H1 (cell line): ENCODE measurements at regions not wholly inside any gene's neighbourhood (a gene's known extent, or its start where the extent isn't known, plus 50 kb on each side); places are given as distances from the start of the nearest gene placed in this dataset.

Experiments used
- CTCF ChIA-PET: fragments of 300-600 bp; sonication (Branson Sonifier 250); formaldehyde crosslinking; loops from one replicate; lab custom pipeline; 2021; ENCODE audit not compliant: partially characterized antibody; lab: Charles Lee
- POLR2A ChIA-PET: fragments of 300-600 bp; sonication (Branson Sonifier 250); formaldehyde crosslinking; loops from one replicate; lab custom pipeline; 2021; ENCODE audit warnings: inconsistent platforms; ENCODE audit not compliant: partially characterized antibody; lab: Charles Lee
- DNase-seq, 2 experiments: peaks; one replicate each; pipeline versions ENCODE4 v3.0.0 to v3.0.0-alpha.2; 2010 to 2022; ENCODE audit warnings: low spot score in 2 of 2, low read depth in 1 of 2, mixed read lengths in 1 of 2
- FAIRE-seq: peaks from 2 replicates; lab custom pipeline; 2011; peaks lifted over from hg19 to GRCh38; lab: Jason Lieb, UNC
- H2AFZ ChIP-seq: 2 replicates; pipeline ENCODE4 v1.8.1; 2012; ENCODE audit warnings: low read length, inconsistent platforms
- H2AK5ac ChIP-seq: 2 replicates; pipeline ENCODE4 v1.6.1; 2013; ENCODE audit warnings: low read depth, low read length
- H2BK120ac ChIP-seq: replicated peaks from 2 replicates; pipeline ENCODE3; 2013; ENCODE audit warnings: low read depth, low read length, inconsistent platforms
- H2BK12ac ChIP-seq: 2 replicates; pipeline ENCODE4 v1.6.1; 2013; ENCODE audit warnings: low read depth, low read length
- H2BK15ac ChIP-seq: 2 replicates; pipeline ENCODE4 v1.6.1; 2013; ENCODE audit warnings: low read length
- H2BK20ac ChIP-seq: 2 replicates; pipeline ENCODE4 v1.6.1; 2013; ENCODE audit warnings: low read length
- H2BK5ac ChIP-seq: 2 replicates; pipeline ENCODE4 v1.6.1; 2013; ENCODE audit warnings: low read depth, low read length
- H3K14ac ChIP-seq: 2 replicates; pipeline ENCODE4 v1.6.1; 2013; ENCODE audit warnings: inconsistent platforms; ENCODE audit not compliant: insufficient read length
- H3K18ac ChIP-seq: 2 replicates; pipeline ENCODE4 v1.6.1; 2013; ENCODE audit warnings: low read length; ENCODE audit errors: extremely low read depth
- H3K23ac ChIP-seq: 2 replicates; pipeline ENCODE4 v1.6.1; 2013; ENCODE audit warnings: inconsistent platforms; ENCODE audit not compliant: insufficient read length
- H3K23me2 ChIP-seq: 2 replicates; pipeline ENCODE4 v1.6.1; 2013; ENCODE audit warnings: low read depth, low read length
- H3K27ac ChIP-seq: 2 replicates; pipeline ENCODE4 v1.6.1; 2011; ENCODE audit warnings: low read depth, low read length, inconsistent platforms
- H3K27me3 ChIP-seq, 4 experiments: replicated peaks in 1 of 4; 1 replicate in 1 of 4; 2 replicates in 3 of 4; pipeline versions ENCODE4 v1.6.1 to v1.8.1; 2011 to 2013; ENCODE audit warnings: low read length in 3 of 4, mild to moderate bottlenecking in 3 of 4, inconsistent platforms in 2 of 4, mixed read lengths in 2 of 4, moderate library complexity in 1 of 4; ENCODE audit not compliant: control insufficient read depth in 3 of 4, insufficient read depth in 3 of 4; ENCODE audit errors: extremely low read depth in 1 of 4
- H3K36me3 ChIP-seq, 4 experiments: 2 replicates each; pipeline versions ENCODE4 v1.6.1 to v1.8.1; 2011 to 2013; ENCODE audit warnings: mild to moderate bottlenecking in 4 of 4, low read length in 3 of 4, moderate library complexity in 2 of 4, control low read depth in 1 of 4, inconsistent platforms in 1 of 4; ENCODE audit not compliant: insufficient read depth in 4 of 4, control insufficient read depth in 2 of 4
- H3K4ac ChIP-seq: replicated peaks from 2 replicates; pipeline ENCODE3; 2013; ENCODE audit warnings: low read length, low read depth, mixed read lengths, inconsistent platforms; ENCODE audit not compliant: insufficient read length
- H3K4me1 ChIP-seq, 4 experiments: replicated peaks in 1 of 4; 1 replicate in 1 of 4; 2 replicates in 3 of 4; pipeline versions ENCODE4 v1.6.1 to v1.8.1; 2011 to 2013; ENCODE audit warnings: low read length in 3 of 4, inconsistent platforms in 2 of 4, mixed read lengths in 1 of 4; ENCODE audit not compliant: insufficient read depth in 4 of 4, control insufficient read depth in 3 of 4
- H3K4me2 ChIP-seq, 2 experiments: 2 replicates each; pipeline versions ENCODE4 v1.6.1 to v1.8.1; 2011 to 2013; ENCODE audit warnings: low read depth in 2 of 2, low read length in 2 of 2, control low read depth in 1 of 2, inconsistent platforms in 1 of 2, mild to moderate bottlenecking in 1 of 2; ENCODE audit not compliant: insufficient read depth in 1 of 2
- H3K4me3 ChIP-seq, 4 experiments: fragments of 200-600, 300-600 bp in 1 of 4; sonication (generic), shearing (Covaris generic), sonication (Bioruptor Twin) in 1 of 4; 2 replicates each; pipeline versions ENCODE4 v1.5.1 to v1.8.1; 2011 to 2016; ENCODE audit warnings: low read length in 4 of 4, low read depth in 3 of 4, control low read depth in 2 of 4, inconsistent platforms in 2 of 4, mild to moderate bottlenecking in 2 of 4, mixed read lengths in 1 of 4, moderate library complexity in 1 of 4; ENCODE audit not compliant: insufficient read depth in 2 of 4; ENCODE audit errors: extremely low read depth in 1 of 4
- H3K56ac ChIP-seq: replicated peaks from 2 replicates; pipeline ENCODE3; 2013; ENCODE audit warnings: low read depth, mild to moderate bottlenecking, mixed read lengths, low read length, inconsistent platforms; ENCODE audit not compliant: insufficient read length
- H3K79me1 ChIP-seq: 2 replicates; pipeline ENCODE4 v1.6.1; 2013; ENCODE audit warnings: low read depth, low read length, control low read depth
- H3K79me2 ChIP-seq, 2 experiments: 2 replicates each; pipeline versions ENCODE4 v1.6.1 to v1.8.1; 2012 to 2013; ENCODE audit warnings: low read length in 2 of 2, mild to moderate bottlenecking in 2 of 2, inconsistent platforms in 1 of 2; ENCODE audit not compliant: insufficient read depth in 2 of 2, control insufficient read depth in 1 of 2
- H3K9ac ChIP-seq, 4 experiments: replicated peaks in 1 of 4; 1 replicate in 1 of 4; 2 replicates in 3 of 4; pipeline versions ENCODE4 v1.6.1 to v1.8.1; 2011 to 2013; ENCODE audit warnings: low read depth in 3 of 4, low read length in 3 of 4, control low read depth in 2 of 4, mild to moderate bottlenecking in 2 of 4, moderate library complexity in 2 of 4, inconsistent platforms in 1 of 4; ENCODE audit errors: extremely low read depth in 1 of 4
- H3K9me3 ChIP-seq, 2 experiments: 2 replicates each; pipeline versions ENCODE4 v1.6.1 to v1.8.1; 2012 to 2013; ENCODE audit warnings: mild to moderate bottlenecking in 2 of 2, moderate library complexity in 2 of 2, control low read depth in 1 of 2, inconsistent platforms in 1 of 2, low read depth in 1 of 2, low read length in 1 of 2, mixed read lengths in 1 of 2; ENCODE audit not compliant: insufficient read depth in 2 of 2
- H4K20me1 ChIP-seq, 2 experiments: replicated peaks in 1 of 2; 2 replicates each; pipeline versions ENCODE3 to v1.8.1; 2011 to 2013; ENCODE audit warnings: inconsistent platforms in 2 of 2, low read length in 2 of 2, mild to moderate bottlenecking in 1 of 2; ENCODE audit not compliant: insufficient read depth in 2 of 2, control insufficient read depth in 1 of 2
- H4K5ac ChIP-seq: 2 replicates; pipeline ENCODE4 v1.6.1; 2013; ENCODE audit warnings: low read length, low read depth, mixed read lengths, inconsistent platforms; ENCODE audit not compliant: insufficient read length
- H4K8ac ChIP-seq: 2 replicates; pipeline ENCODE4 v1.8.0; 2013; ENCODE audit warnings: mild to moderate bottlenecking, moderate library complexity, low read length, inconsistent platforms; ENCODE audit not compliant: insufficient read depth; ENCODE audit errors: extremely low read depth
- H4K91ac ChIP-seq: replicated peaks from 2 replicates; pipeline ENCODE3; 2013; ENCODE audit warnings: low read length, mixed read lengths, inconsistent platforms; ENCODE audit not compliant: insufficient read length
- CBX8 ChIP-seq: fragments of 300-800, 300-1000 bp; sonication (generic); IDR thresholded peaks from 2 replicates; pipeline ENCODE4 v1.7.1; 2016; ENCODE audit warnings: low read depth, low read length, borderline replicate concordance
- CHD1 ChIP-seq: IDR thresholded peaks from 2 replicates; pipeline ENCODE4 v1.6.1; 2012; ENCODE audit warnings: low read depth, low read length, improper control_type of control experiment
- CHD2 ChIP-seq: IDR thresholded peaks from 2 replicates; pipeline ENCODE4 v1.6.1; 2012; ENCODE audit warnings: low read length, improper control_type of control experiment
- GABPA ChIP-seq: IDR thresholded peaks from 2 replicates; pipeline ENCODE4 v1.6.1; 2011; ENCODE audit warnings: mild to moderate bottlenecking, low read length, moderate library complexity, borderline replicate concordance; ENCODE audit not compliant: insufficient read depth
- GTF2F1 ChIP-seq: IDR thresholded peaks from 2 replicates; pipeline ENCODE4 v1.6.1; 2012; ENCODE audit warnings: low read depth, low read length, improper control_type of control experiment, borderline replicate concordance
- PHF8 ChIP-seq: fragments of 200-600 bp; sonication (generic); conservative IDR thresholded peaks from 2 replicates; pipeline ENCODE4 v1.7.1; 2012; ENCODE audit warnings: low read depth, mild to moderate bottlenecking, inconsistent platforms, low read length, moderate library complexity
- POLR2AphosphoS5 ChIP-seq: IDR thresholded peaks from 2 replicates; pipeline ENCODE4 v1.6.1; 2011; ENCODE audit warnings: low read depth, low read length
- RNF2 ChIP-seq: fragments of 200-900, 300-1000 bp; sonication (generic); IDR thresholded peaks from 2 replicates; pipeline ENCODE4 v1.7.1; 2016; ENCODE audit warnings: borderline replicate concordance, low read depth, mild to moderate bottlenecking, antibody characterized with exemption, low read length; ENCODE audit not compliant: poor library complexity, severe bottlenecking; ENCODE audit errors: missing control alignments
- SIN3A ChIP-seq, 2 experiments: IDR thresholded peaks in 1 of 2; conservative IDR thresholded peaks in 1 of 2; 2 replicates each; pipeline ENCODE4 v1.6.1; 2011 to 2012; ENCODE audit warnings: low read length in 2 of 2, improper control_type of control experiment in 1 of 2, low read depth in 1 of 2, mild to moderate bottlenecking in 1 of 2
- SIRT6 ChIP-seq: IDR thresholded peaks from one replicate; pipeline ENCODE4 v1.7.1; 2012; ENCODE audit warnings: low read length, inconsistent platforms
- SP4 ChIP-seq: IDR thresholded peaks from 2 replicates; pipeline ENCODE4 v1.6.1; 2012; ENCODE audit warnings: low read length, inconsistent platforms
- WGBS, 2 experiments: shearing (Covaris generic) in 1 of 2; methylation state at CpG; one replicate each; pipeline versions ENCODE4 v1.1.6 to v1.1.7; 2013 to 2015; ENCODE audit warnings: low lambda C conversion rate in 2 of 2, mixed read lengths in 2 of 2, inconsistent platforms in 1 of 2, low coverage in 1 of 2, missing lambda C conversion rate in 1 of 2; ENCODE audit not compliant: insufficient replicate concordance in 2 of 2, insufficient coverage in 1 of 2, insufficient read length in 1 of 2; ENCODE audit errors: extremely low coverage in 1 of 2, missing lambda C conversion rate in 1 of 2; 5-methylcytosine and 5-hydroxymethylcytosine counted together
- TF ChIP-seq, protein P1 (sequence below), 3 experiments: IDR thresholded peaks; 1 replicate in 2 of 3; 2 replicates in 1 of 3; pipeline versions ENCODE4 v1.5.1 to v1.6.1; 2011; ENCODE audit warnings: low read length in 3 of 3, mild to moderate bottlenecking in 3 of 3, inconsistent platforms in 2 of 3, low read depth in 1 of 3, moderate library complexity in 1 of 3; ENCODE audit not compliant: insufficient read depth in 1 of 3; ENCODE audit errors: control extremely low read depth in 1 of 3

DNA sequence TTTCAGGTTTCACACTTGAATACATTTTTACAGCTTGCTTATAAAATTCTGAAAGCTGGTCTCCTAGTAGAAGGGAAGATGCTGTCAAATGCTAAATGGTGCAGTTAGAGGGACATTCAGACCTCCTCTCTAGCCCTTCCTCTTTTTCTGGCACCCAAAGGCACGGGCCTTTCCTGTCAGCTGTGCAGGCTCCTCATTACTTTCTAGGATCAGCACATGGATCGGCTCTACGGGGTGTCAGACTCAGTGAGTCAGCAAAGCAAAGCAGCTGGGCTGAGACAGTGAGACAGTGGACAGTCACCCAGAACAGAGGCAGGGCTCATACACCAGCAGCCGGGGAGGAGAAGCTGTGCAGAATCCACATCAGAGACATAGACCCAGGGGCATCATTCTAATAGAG is 80.0 kb upstream of the TNC start:
- POLR2A ChIA-PET: no interaction called here
- no peak overlapping the region for H3K23ac ChIP-seq
- no peak overlapping the region for H3K56ac ChIP-seq
- H3K36me3 ChIP-seq: 0 out of 8 replicates have a peak, but pooled peaks cover 0 to 3% (median 0%) of the 10 kb centered on the region in 4 experiments
- no peak overlapping the region for H4K5ac ChIP-seq
- H2BK120ac ChIP-seq: no peak overlapping the region
- no peak overlapping the region for H3K18ac ChIP-seq
- H3K4me2 ChIP-seq: no peak overlapping the region
- no peak overlapping the region for H2BK12ac ChIP-seq
- FAIRE-seq (no peak), DNase-seq (no peak)
- H2BK15ac ChIP-seq: no peak overlapping the region
- H3K14ac ChIP-seq: no peak overlapping the region
- H2AK5ac ChIP-seq: no peak overlapping the region
- no peaks in the 10 kb centered on the region for H4K20me1 ChIP-seq
- no peak overlapping the region for H2BK5ac ChIP-seq
- no peak overlapping the region for H3K27ac ChIP-seq
- no peak overlapping the region for H2BK20ac ChIP-seq
- WGBS, 2 experiments: 87% methylated on average over 4 of the region's 4 CpGs; no CpG with 5 or more reads in 1 of the 2 experiments
- no peak overlapping the region for H3K9ac ChIP-seq
- no peaks in the 10 kb centered on the region for H3K79me2 ChIP-seq
- no peak overlapping the region for H2AFZ ChIP-seq
- no peak overlapping the region for H4K91ac ChIP-seq
- no peaks in the 10 kb centered on the region; a peak in 1 of 7 replicates for H3K27me3 ChIP-seq
- no peak overlapping the region for H3K4me3 ChIP-seq
- no peaks in the 10 kb centered on the region; the same call in 1 of the 2 replicates for H3K23me2 ChIP-seq
- H4K8ac ChIP-seq: no peak overlapping the region
- H3K4me1 ChIP-seq: peaks cover 0 to 9% (median 3%) of the 10 kb centered on the region in 4 experiments; a peak in 3 of 7 replicates
- no peaks in the 10 kb centered on the region for H3K79me1 ChIP-seq
- no peak overlapping the region for H3K4ac ChIP-seq
- peaks cover 2 to 6% of the 10 kb centered on the region in 2 experiments; a peak in 3 of 4 replicates for H3K9me3 ChIP-seq
- CTCF ChIA-PET: no interaction called here
- no peak for TF ChIP-seq SP4
- TF ChIP-seq POLR2AphosphoS5: no peak
- TF ChIP-seq GABPA: no peak
- TF ChIP-seq CHD2: no peak
- TF ChIP-seq CBX8: no peak
- TF ChIP-seq, protein P1, sequence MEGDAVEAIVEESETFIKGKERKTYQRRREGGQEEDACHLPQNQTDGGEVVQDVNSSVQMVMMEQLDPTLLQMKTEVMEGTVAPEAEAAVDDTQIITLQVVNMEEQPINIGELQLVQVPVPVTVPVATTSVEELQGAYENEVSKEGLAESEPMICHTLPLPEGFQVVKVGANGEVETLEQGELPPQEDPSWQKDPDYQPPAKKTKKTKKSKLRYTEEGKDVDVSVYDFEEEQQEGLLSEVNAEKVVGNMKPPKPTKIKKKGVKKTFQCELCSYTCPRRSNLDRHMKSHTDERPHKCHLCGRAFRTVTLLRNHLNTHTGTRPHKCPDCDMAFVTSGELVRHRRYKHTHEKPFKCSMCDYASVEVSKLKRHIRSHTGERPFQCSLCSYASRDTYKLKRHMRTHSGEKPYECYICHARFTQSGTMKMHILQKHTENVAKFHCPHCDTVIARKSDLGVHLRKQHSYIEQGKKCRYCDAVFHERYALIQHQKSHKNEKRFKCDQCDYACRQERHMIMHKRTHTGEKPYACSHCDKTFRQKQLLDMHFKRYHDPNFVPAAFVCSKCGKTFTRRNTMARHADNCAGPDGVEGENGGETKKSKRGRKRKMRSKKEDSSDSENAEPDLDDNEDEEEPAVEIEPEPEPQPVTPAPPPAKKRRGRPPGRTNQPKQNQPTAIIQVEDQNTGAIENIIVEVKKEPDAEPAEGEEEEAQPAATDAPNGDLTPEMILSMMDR (IDR thresholded peaks at IDR 0.05; ENCODE audit: control extremely low read depth in 1 of 3, insufficient read depth in 1 of 3, low read depth in 1 of 3, low read length in 3 of 3): no peak
- no peak for TF ChIP-seq SIRT6
- no peak for TF ChIP-seq CHD1
- TF ChIP-seq SIN3A (conservative IDR thresholded peaks at IDR 0.05 in 1 of 2, IDR thresholded peaks at IDR 0.05 in 1 of 2; ENCODE audit: low read depth in 1 of 2, low read length in 2 of 2): no peak
- no peak for TF ChIP-seq PHF8
- no peak for TF ChIP-seq RNF2
- TF ChIP-seq GTF2F1: no peak
